ENCODE measurements at regions not wholly inside any gene's neighbourhood (a gene's known extent, or its start where the extent isn't known, plus 50 kb on each side); places are given as distances from the start of the nearest gene placed in this dataset.

DNA sequence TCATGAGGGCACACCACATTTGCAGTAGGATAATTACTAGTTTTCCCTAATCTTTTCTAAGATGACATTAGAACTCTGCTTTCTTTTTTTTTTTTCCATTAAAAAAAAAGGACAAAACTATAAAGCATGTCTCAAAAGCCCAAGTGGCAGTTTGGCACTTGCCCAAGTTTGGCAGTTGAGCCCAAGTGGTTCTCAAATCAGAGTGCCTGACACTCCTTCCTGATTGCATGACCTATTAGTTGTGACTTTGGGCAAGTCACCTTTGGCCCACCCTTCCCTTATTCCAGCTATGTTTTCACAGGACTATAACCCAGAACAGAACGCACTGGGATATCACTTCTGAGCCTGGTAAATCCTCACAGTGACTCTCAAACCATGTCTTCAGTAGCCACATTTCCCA is 273.0 kb downstream of the CCDC85A start:
- Histone ChIP-seq H3K27ac (ENCODE audit: insufficient read length, low read depth, low read length) (no peak overlapping the region), H2AK5ac (ENCODE audit: insufficient read length, low read length) (no peak overlapping the region), H4K5ac (ENCODE audit: insufficient read length, low read depth, low read length) (no peak overlapping the region), H3K9me3 (ENCODE audit: control insufficient read depth, low read depth, low read length) (no peaks in the 10 kb centered on the region), H3K56ac (ENCODE audit: insufficient read length, low read depth, low read length) (no peak overlapping the region), H3K23ac (ENCODE audit: insufficient read length, low read depth, low read length) (no peak overlapping the region), H4K8ac (replicated peaks; ENCODE audit: insufficient read length, low read depth, low read length) (no peak overlapping the region), H3K18ac (ENCODE audit: insufficient read length, low read depth, low read length) (no peak overlapping the region), H2BK20ac (ENCODE audit: low read depth, low read length, poor library complexity, severe bottlenecking) (no peak overlapping the region), H2BK12ac (ENCODE audit: insufficient read length, low read depth, low read length) (no peak overlapping the region), H3K79me2 (ENCODE audit: insufficient read depth, low read length) (no peaks in the 10 kb centered on the region), H3K4ac (ENCODE audit: low read depth, low read length) (no peak overlapping the region), H3K27me3 (ENCODE audit: insufficient read depth, low read length) (no peaks in the 10 kb centered on the region), H3K23me2 (ENCODE audit: insufficient read length, low read depth, low read length, poor library complexity, severe bottlenecking) (no peaks in the 10 kb centered on the region), H3T11ph (ENCODE audit: low read length) (no peak overlapping the region), H2AFZ (ENCODE audit: low read length) (no peak overlapping the region), H3K4me2 (ENCODE audit: insufficient read depth, insufficient read length, low read length) (no peak overlapping the region), H4K91ac (ENCODE audit: insufficient read length, low read depth, low read length) (no peak overlapping the region), H3K14ac (ENCODE audit: insufficient read depth, low read length) (no peak overlapping the region), H3K4me1 (ENCODE audit: insufficient read depth, low read length) (no peaks in the 10 kb centered on the region), H3K9ac (ENCODE audit: extremely low read depth, insufficient read length, low read length) (no peak overlapping the region), H2BK5ac (ENCODE audit: insufficient read length, low read length) (no peak overlapping the region), H4K20me1 (ENCODE audit: control insufficient read depth, insufficient read depth, insufficient read length) (no peaks in the 10 kb centered on the region), H2BK120ac (ENCODE audit: low read depth, low read length, poor library complexity, severe bottlenecking) (no peak overlapping the region), H2BK15ac (ENCODE audit: low read depth, low read length) (no peak overlapping the region), H3K79me1 (ENCODE audit: insufficient read depth, low read depth, low read length, poor library complexity, severe bottlenecking) (no peaks in the 10 kb centered on the region)
- Mint-ChIP-seq H3K36me3 (ENCODE audit: insufficient read depth in 1 of 3, low read depth in 3 of 3) (peaks cover 0 to 6% (median 5%) of the 10 kb centered on the region in 3 experiments; a peak in 4 of 7 replicates), H3K4me3 (no peak overlapping the region), H3K27ac (no peak overlapping the region), H3K27me3 (ENCODE audit: low read depth) (no peaks in the 10 kb centered on the region; the same call in none of the 2 replicates), H3K9me3 (peaks cover 4 to 5% of the 10 kb centered on the region in 2 experiments; a peak in 4 of 5 replicates), H3K4me1 (no peaks in the 10 kb centered on the region)
- WGBS (ENCODE audit: extremely low coverage, insufficient read length, low lambda C conversion rate): no CpG with 5 or more reads among the region's 1 CpG
- TF ChIP-seq, protein P1, sequence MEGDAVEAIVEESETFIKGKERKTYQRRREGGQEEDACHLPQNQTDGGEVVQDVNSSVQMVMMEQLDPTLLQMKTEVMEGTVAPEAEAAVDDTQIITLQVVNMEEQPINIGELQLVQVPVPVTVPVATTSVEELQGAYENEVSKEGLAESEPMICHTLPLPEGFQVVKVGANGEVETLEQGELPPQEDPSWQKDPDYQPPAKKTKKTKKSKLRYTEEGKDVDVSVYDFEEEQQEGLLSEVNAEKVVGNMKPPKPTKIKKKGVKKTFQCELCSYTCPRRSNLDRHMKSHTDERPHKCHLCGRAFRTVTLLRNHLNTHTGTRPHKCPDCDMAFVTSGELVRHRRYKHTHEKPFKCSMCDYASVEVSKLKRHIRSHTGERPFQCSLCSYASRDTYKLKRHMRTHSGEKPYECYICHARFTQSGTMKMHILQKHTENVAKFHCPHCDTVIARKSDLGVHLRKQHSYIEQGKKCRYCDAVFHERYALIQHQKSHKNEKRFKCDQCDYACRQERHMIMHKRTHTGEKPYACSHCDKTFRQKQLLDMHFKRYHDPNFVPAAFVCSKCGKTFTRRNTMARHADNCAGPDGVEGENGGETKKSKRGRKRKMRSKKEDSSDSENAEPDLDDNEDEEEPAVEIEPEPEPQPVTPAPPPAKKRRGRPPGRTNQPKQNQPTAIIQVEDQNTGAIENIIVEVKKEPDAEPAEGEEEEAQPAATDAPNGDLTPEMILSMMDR (conservative IDR thresholded peaks at IDR 0.05): no peak
- no peak for DNase-seq

All from H9 (cell line).